Activated gamma-delta T cell treated with anti-CD3 and anti-CD28 coated beads, Interleukin-2, amount 50 U/mL, for 16 hours (primary cell): ENCODE measurements at regions not wholly inside any gene's neighbourhood (a gene's known extent, or its start where the extent isn't known, plus 50 kb on each side); places are given as distances from the start of the nearest gene placed in this dataset.
"Not testable (repeated sequence)": the region's sequence is repeated elsewhere in the genome, so short reads cannot be mapped to it uniquely, and the experiment has no call there.

Experiments
- DNase-seq: peaks from one replicate; pipeline ENCODE4 v3.0.0-alpha.2; 2020; ENCODE audit warnings: low read depth

DNA sequence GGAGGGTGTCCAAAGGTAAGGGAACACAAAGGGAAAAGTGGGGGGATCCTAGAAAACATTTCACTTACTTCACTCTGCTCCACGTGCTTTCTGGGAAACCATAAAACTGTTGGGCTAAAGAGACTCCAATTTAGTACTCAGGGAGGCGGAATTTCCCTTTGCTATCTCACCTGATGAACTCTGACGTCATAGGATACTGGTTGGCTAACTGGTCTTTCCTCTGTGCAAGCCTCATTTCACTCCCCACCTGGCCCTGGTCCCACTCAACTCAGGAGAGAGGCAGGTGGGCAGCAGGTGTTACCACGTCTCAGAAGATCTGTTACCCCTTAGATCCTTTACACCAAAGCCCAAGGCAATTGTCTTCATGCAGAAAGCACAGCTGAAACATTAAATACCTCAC lies 51.8 kb upstream of the PMAIP1 start:
- DNase-seq: no peak

DNA sequence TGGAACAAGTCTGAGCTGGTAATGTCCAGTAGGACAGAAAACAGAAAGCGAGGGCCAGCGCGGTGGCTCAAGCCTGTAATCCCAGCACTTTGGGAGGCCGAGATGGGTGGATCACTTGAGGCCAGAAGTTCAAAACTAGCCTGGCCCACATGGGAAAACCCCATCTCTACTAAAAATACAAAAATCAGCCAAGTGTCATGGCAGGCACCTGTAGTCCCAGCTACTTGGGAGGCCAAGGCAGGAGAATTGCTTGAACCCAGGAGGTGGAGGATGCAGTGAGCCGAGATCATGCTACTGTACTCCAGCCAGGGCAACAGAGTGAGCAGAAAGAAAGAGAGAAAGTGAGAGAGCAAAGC lies 52.3 kb upstream of the PMAIP1 start:
- DNase-seq: not testable (repeated sequence)

DNA sequence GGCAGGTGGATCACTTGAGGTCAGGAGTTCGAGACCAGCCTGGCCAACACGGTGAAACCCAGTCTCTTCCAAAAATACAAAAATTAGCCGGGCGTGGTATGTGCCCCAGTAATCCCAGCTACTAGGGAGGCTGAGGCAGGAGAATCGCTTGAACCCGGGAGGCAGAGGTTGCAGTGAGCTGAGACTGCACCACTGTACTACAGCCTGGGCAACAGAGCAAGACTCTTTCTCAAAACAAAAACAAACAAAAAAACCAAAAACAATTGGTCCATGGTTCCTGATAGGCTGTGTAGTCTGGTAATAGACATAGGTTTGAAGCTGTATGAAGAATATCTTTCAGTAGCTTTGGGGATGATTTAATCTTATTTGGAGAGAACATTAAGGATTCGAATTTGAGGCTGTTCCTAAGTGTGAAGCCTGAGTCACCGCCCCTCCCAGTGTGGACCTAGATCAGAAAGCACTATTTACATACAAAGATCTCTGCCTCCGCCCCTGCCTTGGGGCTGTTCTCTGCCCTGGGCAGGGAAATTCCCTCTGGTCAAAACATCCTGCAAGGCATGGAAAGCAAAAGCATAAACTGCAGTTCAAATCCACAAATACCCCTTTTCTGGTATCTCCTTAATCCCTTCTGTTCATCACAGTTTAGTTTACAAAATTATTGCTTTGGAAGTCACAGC lies 52.8 kb upstream of the PMAIP1 start:
- DNase-seq: no peak

DNA sequence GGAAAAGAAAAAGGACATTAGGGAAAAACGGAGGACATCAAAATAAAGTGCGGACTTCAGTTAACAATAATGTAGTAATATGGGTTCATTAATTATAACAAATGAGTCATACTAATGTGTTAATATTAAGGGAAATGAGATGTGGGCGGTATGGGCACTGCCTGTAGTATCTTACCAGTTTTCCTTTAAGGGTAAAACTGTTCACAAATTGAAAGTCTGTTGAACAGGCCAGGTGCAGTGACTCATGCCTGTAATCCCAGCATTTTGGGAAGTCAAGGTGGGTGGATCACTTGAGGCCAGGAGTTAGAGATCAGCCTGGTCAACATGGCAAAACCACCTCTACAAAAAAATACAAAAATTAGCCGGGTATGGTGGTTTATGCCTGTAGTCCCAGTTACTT lies 56.8 kb upstream of the PMAIP1 start:
- no peak for DNase-seq

DNA sequence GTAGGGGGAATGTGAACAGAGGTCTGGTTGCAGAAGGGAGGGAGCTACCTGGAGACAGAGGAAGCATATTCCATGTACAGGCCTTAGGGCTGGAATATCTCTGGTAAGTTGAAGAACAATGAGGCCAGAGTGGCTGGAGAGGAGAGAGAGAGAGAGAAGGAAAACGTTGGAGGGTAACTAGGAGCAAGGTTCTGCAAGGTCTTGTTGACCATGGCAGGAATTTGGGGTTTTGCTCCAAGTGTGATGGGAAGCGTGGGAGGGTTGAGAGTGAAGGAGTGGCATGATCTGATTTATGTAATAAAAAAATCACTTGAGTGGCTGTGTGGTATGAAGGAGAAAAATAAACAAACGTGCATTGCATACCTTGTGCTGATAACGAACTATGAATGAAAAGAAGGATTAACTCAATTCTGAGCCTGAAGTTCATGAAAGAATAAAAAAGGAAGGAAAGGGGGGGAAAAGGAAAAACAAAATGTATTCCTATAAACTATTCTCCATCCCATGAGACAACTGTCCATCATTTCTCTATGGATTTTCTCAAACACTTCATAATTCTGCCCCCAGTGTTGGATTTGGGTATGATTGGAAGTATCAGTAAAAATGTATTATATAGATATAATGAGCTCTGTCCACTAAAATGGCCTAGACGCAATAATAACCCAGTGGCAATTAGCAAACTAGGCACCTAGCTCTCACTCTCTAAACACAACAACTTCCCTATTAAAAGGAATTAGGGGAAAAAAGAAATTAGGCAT lies 59.7 kb upstream of the PMAIP1 start:
- DNase-seq: no peak

DNA sequence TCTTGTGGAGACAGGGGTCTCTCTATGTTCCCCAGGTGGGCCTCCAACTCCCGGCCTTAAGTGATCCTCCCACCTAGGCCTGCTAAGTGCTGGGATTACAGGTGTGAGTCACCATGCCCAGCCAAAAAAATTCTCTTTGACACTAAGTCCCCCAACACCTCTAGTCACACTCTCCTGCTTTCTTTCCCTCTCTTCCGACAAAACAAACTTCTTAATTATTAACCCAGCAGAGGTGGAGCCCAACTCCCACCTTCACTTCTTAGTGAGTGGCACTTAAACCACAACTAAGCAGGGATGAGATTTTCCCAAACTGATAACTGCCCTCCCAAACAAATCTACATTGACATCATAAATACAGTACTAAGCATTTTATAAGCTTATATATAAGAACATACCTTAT lies 60.5 kb upstream of the PMAIP1 start:
- DNase-seq: no peak

DNA sequence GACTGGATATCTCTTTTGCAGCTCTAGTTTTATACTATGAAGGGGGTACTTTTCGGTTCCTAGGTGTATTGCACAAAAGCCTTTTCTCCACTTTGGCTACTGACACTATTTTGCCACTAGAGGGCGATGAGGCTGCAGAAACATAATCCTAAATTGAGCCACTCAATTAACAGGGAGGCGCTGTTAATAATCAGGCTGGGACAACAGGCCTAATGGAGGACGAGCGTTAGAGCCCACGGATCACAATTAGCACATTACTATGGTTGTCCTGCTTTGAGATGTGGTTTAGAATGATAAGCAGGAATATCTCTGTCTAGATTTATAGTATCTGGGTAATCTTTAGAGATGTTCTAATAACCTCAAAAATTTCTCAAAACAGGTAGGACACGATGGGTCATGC lies 62.2 kb upstream of the PMAIP1 start:
- peak; percentile 29 for DNase-seq

DNA sequence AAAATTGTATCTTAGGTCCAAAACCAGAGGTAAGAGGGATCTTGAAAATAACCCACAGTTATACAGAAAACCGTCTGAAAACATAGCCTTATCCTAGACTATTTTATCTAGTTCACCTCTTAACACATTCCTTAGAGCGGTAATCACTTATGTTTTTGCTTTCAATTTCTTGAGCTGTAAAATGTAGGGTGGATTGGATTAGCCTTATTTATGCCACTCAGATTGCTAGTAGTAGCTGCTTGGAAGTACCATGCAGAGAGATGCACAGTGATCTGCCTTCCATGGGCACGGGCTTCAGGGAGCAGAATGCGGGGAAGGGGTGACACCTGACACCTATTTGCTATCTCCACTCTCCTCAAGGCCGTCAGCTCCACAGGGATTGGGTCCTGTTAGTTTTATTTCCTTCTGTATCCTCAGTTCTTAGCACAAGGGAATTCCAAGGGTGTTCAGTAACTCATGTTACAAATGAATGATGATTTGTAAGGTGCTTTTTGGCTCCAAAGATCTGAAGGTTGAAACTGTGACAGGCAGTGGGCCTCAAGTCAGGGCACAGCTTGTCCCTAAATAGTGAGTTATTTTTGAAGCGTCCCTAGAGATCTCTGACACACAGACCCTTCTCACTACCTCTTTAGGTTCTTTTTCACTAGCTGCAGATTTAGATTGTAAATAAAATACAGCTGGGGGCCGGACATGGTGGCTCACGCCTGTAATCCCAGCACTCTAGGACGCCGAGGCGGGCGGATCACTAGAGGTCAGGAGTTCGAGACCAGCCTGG lies 64.0 kb upstream of the PMAIP1 start:
- DNase-seq: no peak

DNA sequence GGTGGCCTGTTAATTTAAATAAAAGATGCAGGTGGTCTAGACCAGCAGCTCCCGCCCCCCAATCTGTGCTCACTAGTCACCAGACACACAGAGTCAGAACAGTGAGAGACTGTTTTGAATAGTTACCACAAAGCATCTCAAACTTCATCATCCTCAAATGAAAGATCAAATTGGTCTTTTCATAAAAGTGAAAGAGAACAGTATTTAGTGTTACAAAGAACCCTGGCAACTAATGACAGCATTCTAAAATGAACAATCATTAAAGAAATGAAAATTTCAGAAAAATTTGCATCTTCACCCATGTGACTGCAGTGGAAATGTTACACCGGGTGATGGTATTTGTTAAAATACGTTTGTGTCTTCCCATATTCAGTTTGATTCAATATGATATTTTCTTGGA lies 65.5 kb upstream of the PMAIP1 start:
- no peak for DNase-seq

DNA sequence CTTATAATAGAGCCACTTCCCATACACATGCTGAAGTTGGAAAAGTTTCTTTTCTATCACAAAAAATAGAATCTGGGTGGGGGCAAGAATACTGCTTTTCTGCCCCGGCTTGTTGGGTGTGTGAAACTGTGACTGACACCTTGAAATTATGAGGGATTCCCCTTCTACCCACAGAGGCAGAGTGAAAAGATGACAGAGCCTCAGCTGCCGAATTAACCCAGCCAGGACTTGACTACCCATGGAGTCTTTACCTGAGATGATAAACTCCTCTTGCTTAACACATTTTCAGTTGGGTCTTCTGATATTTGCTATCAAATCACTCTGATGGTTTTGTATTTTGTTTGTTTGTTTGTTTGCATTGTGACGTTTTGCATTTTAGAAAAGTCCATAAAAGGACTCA lies 66.0 kb upstream of the PMAIP1 start:
- no peak for DNase-seq

DNA sequence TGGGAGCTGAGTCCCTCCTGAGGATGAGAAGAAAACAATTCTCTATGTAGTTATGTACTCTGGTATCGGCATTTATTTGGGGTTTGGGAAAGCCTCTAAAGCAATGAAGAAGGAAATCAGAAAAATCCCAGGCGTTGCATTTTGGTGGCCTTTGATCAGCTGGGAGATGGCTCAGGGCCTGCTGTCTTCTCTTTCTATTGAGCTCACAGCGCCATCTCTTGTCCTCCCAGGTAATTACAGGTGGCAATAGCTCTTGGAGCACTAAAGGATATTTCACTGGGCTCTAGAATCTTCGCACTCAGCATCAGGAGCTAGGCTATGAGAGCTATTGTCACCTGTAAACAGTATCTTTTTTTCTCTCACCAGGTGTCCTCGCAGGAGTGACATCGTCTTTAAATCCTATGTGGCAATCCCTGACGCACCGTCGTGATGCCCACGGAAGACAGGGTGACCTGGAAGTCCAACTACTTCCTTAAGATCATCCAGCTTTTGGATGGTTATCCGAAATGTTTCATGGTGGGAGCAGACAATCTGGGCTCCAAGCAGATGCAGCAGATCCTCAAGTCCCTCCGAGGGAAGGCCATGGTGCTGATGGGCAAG lies 76.1 kb upstream of the PMAIP1 start:
- DNase-seq: no peak

DNA sequence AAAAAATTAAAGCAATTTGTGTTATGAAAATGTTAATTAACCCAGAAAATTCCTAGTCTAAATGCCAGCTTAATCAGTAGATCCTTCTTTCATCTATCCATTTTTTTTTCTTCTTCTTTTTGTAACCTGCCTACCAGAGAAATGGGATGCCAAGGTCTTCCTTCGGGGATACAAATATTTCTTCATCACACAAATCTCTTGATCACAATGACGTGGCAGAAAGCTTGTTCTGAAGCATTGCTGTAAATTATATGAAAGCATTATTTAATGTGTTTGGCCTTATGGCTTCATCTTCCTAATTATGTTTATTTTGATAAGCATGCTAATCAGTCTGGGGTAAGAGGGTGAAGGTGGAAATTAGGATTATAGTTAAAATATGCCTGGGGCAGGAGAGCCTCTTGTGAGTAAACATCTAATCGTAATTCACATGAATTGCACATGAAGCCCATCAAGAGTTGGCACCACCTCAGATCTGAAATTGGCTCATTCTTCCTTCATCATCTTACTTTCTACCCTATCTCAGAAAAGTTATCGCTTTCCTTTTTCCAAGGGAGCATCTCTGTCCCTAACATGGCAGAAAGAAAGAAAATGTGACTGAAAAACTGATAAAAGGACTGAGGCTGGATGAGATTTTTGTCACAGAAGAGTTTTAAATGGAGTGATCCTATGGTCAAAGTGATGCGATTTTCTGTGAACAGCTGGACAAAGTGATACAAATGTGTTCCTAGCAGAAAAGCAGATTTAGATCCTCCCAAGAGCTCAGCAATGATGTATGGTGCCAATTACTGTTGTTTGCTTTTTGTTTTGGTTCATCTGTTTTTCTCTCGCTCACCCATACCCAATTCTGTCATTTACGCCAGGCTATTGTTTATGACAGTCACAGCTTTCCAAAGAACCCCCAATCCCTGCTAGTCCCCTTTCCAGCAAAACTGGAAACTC lies 76.9 kb upstream of the PMAIP1 start:
- no peak for DNase-seq

DNA sequence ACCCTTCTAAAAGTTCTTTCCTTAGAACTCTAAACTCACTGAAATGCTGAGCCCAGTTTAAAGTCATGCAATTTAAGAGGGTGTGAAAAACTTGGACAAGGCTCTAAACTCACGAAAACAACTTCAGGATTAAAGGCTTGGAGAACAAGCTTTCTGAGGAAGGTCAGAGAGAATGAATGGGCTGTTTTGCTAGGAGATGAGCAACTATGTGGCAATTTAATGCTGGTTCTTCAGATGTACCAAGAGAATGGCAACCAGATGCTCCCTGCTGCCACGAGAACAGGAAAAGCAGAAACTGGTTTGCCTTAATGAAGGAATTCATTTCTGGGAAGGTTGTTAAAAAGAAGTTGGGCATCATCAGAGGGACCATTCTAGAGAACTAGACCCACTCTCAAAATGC lies 77.8 kb upstream of the PMAIP1 start:
- DNase-seq: no peak

DNA sequence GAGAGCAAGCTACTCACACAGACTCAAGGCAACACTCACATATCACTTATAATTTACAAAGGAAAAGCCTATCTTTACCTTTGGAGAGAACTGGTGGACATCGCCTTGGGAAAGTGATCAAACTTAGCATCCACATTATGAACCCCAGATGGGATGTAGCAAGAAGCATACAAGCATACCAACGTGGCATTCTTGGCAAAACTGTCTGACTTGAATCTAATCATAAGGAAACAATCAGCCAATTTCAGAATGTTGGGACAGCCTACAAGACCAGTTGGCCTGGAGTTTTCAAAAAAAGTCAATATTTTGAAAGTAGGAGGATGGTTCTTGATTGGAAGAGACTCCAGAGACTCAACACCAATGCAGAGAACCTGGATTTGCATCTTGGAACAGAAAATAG lies 79.1 kb upstream of the PMAIP1 start:
- DNase-seq: no peak

DNA sequence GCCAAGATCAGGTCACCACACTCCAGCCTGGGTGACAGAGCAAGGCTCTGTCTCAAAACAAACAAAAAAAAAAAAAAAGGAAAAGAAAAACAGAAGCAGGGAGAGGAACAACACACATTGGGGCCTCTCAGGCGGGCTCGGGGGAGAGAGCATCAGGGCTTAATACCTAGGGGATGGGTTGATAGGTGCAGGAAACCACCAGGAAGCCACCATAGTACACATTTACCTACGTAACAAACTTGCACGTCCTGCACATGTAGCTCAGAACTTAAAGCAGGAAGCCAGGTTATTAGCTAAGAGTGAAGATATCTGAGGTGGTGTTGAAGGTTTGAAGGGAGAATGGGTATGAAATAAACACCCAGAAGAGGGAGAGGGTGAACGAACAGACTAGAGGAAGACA lies 81.0 kb upstream of the PMAIP1 start:
- no peak for DNase-seq

DNA sequence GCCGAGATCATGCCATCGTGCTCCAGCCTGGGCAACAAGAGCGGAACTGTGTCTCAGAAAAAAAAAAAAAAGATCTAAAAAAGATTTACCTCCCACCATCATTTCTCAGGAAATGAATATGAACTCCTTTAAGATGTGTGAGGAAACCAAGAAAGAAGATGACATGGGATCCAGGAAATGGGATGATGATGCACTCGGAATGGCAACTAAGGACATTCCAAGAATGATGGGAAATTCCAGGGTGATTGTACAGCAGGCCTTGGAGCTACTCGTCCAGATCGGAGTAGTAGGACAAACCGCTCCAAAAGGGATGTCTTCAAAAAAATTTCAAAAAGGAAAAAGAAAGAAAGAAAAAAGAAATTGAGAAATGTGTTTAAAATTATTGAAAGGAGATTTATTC lies 84.9 kb upstream of the PMAIP1 start:
- DNase-seq: no peak

DNA sequence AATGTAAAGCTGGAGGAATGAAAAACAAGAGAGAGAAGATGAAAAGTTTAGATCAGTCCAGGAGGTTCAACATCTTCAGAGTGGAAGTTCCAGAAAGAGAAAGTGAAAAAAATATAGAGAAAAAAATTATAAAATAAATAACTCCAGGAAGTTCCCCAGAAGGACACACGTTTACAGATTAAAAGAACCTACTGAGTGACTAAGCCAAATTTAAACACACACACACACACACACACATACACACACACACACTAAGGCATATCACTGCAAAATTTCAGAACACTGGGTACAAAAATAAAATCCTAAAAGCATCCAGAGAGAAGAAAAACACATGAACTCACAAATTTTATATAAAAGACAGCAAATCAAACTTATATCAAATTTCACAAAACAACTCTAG lies 85.9 kb upstream of the PMAIP1 start:
- DNase-seq: no peak

DNA sequence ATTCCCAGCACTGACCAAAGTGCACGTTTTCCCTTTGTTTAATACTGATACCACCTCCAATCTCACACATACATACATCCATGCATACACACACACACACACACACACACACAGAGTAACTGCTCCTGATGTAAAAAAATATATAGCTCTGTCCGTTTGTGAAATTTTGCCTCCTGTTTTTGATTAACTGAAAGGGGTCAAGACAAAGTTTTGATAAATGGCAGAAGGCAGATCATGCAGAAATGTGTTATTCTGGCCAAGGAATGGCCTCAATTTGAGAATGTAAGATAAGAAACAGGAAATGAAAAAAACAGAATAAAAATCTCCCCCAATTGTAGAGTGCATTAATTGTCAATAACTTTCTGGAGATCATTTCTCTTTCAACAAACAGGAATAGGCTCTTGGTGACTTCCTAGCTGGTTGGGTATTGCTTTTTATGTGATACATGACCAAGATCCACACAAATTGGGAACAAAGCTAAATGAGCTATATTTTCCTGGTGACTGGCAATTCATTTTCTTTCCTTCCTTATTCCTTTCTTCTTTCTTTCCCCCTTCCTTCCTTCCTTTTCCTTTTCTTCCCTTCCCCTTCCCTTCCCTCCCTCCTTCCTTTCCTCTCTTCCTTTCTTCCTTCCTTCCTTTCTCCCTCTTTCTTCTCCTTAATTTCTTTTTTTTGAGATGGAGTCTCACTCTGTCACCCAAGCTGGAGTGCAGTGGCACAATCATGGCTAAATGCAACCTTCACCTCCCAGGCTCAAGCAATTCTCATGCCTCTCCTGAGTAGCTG lies 88.9 kb upstream of the PMAIP1 start:
- DNase-seq: no peak

DNA sequence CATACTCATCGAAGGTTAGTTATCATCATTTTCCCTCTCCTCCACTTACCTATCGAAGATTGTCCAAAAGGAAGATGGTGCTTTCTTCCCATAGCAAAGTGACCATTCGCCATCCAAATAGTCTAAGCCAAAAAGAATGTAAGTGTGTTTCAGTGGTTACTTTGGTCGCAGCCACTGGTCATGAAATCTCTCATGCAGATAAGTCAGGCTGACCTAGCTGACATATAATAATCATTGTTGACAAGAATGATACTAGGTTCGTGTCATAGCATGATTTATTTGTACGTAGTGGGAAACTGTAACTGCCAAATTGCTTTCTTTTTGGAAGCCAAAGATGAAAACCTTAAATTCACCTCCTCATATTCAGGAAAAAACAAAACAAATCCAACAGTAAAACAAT lies 89.6 kb upstream of the PMAIP1 start:
- no peak for DNase-seq

DNA sequence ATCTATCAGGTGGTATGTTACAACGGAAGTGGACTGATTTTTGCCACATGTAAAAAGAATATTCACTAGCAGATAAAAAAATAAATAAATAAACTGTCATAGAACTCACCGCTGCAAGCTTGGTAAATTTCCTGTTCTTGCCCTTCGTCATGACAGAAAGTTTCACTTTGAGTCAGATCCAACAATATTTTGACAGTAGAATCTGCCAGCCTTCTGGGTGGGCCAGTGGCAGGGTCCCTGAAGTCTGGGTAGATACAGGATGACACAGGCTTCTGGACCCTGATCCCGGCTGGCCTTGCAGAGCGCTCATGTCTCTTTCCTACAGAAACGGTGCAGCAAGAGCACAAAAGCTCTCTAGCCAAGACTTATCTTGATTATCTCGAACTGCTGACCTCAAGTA lies 97.8 kb upstream of the PMAIP1 start:
- no peak for DNase-seq

DNA sequence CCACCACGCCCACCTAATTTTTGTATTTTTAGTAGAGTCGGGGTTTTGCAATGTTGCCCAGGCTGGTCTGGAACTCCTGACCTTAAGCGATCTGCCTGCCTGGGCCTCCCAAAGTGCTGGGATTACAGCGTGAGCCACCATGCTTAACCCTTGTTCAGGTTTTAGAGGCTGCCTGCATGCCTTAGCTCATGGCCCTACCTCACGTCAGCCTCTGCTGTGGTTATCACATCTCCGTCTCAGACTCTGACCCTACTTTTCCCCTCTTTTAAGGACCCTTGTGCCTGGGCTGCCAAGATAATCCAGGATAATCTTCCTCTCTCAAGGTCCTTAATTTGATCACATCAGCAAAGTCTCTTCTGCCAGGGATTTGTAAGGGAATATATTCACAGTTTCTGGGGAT lies 98.2 kb upstream of the PMAIP1 start:
- no peak for DNase-seq
